ENCODE measurements at regions not wholly inside any gene's neighbourhood (a gene's known extent, or its start where the extent isn't known, plus 50 kb on each side); places are given as distances from the start of the nearest gene placed in this dataset.
"Not testable (repeated sequence)": the region's sequence is repeated elsewhere in the genome, so short reads cannot be mapped to it uniquely, and the experiment has no call there.

GRCh38 chr2:189344043-189344442 is 97.2 kb upstream of the WDR75 start:
- in situ Hi-C loops (cut with HindIII; ENCODE audit: low pct_unique_long_range_greater_than_20kb, low sequenced_read_pairs), result no loop called here
- DNase-seq (ENCODE audit: low read depth, low spot score), result no peak

- in situ Hi-C loops (cut with HindIII; ENCODE audit: low pct_unique_long_range_greater_than_20kb, low sequenced_read_pairs), result no loop called here
- DNase-seq (ENCODE audit: low read depth, low spot score), result peak; percentile 54
Measured at GRCh38 chr2:189347540-189347939, 93.7 kb upstream of the WDR75 start.

- in situ Hi-C loops (cut with HindIII; ENCODE audit: low pct_unique_long_range_greater_than_20kb, low sequenced_read_pairs), result no loop called here
- no peak for DNase-seq (ENCODE audit: low read depth, low spot score)
Measured at GRCh38 chr2:189348369-189348768, 92.9 kb upstream of the WDR75 start.

- DNase-seq (ENCODE audit: low read depth, low spot score), result no peak
- in situ Hi-C loops (cut with HindIII; ENCODE audit: low pct_unique_long_range_greater_than_20kb, low sequenced_read_pairs), result no loop called here
Measured at GRCh38 chr2:189350540-189351209, 90.6 kb upstream of the WDR75 start.

- DNase-seq (ENCODE audit: low read depth, low spot score); in situ Hi-C loops (cut with HindIII; ENCODE audit: low pct_unique_long_range_greater_than_20kb, low sequenced_read_pairs): not testable (repeated sequence)
Measured at GRCh38 chr2:189351933-189352332, 89.3 kb upstream of the WDR75 start.

GRCh38 chr2:189357375-189357774 is 83.9 kb upstream of the WDR75 start:
- DNase-seq (ENCODE audit: low read depth, low spot score); in situ Hi-C loops (cut with HindIII; ENCODE audit: low pct_unique_long_range_greater_than_20kb, low sequenced_read_pairs): not testable (repeated sequence)

GRCh38 chr2:189360861-189361260 is 80.4 kb upstream of the WDR75 start:
- in situ Hi-C loops (cut with HindIII; ENCODE audit: low pct_unique_long_range_greater_than_20kb, low sequenced_read_pairs), result no loop called here
- no peak for DNase-seq (ENCODE audit: low read depth, low spot score)

GRCh38 chr2:189362283-189362682 is 79.0 kb upstream of the WDR75 start:
- no peak for DNase-seq (ENCODE audit: low read depth, low spot score)

GRCh38 chr2:189363559-189363958 is 77.7 kb upstream of the WDR75 start:
- no peak for DNase-seq (ENCODE audit: low read depth, low spot score)
- in situ Hi-C loops (cut with HindIII; ENCODE audit: low pct_unique_long_range_greater_than_20kb, low sequenced_read_pairs), result no loop called here

More at GRCh38 chr2:189362283-189362682, 79.0 kb upstream of the WDR75 start:
- in situ Hi-C loops (cut with HindIII; ENCODE audit: low pct_unique_long_range_greater_than_20kb, low sequenced_read_pairs), result no loop called here

GRCh38 chr2:189364607-189365006 is 76.7 kb upstream of the WDR75 start:
- DNase-seq (ENCODE audit: low read depth, low spot score), result no peak
- in situ Hi-C loops (cut with HindIII; ENCODE audit: low pct_unique_long_range_greater_than_20kb, low sequenced_read_pairs), result no loop called here

- in situ Hi-C loops (cut with HindIII; ENCODE audit: low pct_unique_long_range_greater_than_20kb, low sequenced_read_pairs), result no loop called here
- no peak for DNase-seq (ENCODE audit: low read depth, low spot score)
Measured at GRCh38 chr2:189366349-189366748, 74.9 kb upstream of the WDR75 start.

- DNase-seq (ENCODE audit: low read depth, low spot score), result no peak
- in situ Hi-C loops (cut with HindIII; ENCODE audit: low pct_unique_long_range_greater_than_20kb, low sequenced_read_pairs), result no loop called here
Measured at GRCh38 chr2:189367343-189367742, 73.9 kb upstream of the WDR75 start.

GRCh38 chr2:189369566-189369965 is 71.7 kb upstream of the WDR75 start:
- in situ Hi-C loops (cut with HindIII; ENCODE audit: low pct_unique_long_range_greater_than_20kb, low sequenced_read_pairs), result no loop called here
- DNase-seq (ENCODE audit: low read depth, low spot score), result no peak

- DNase-seq (ENCODE audit: low read depth, low spot score), result no peak
- in situ Hi-C loops (cut with HindIII; ENCODE audit: low pct_unique_long_range_greater_than_20kb, low sequenced_read_pairs), result no loop called here
Measured at GRCh38 chr2:189370719-189371118, 70.6 kb upstream of the WDR75 start.

- in situ Hi-C loops (cut with HindIII; ENCODE audit: low pct_unique_long_range_greater_than_20kb, low sequenced_read_pairs), result no loop called here
- DNase-seq (ENCODE audit: low read depth, low spot score), result no peak
Measured at GRCh38 chr2:189372688-189373257, 68.5 kb upstream of the WDR75 start.

GRCh38 chr2:189374481-189374880 is 66.8 kb upstream of the WDR75 start:
- in situ Hi-C loops (cut with HindIII; ENCODE audit: low pct_unique_long_range_greater_than_20kb, low sequenced_read_pairs), result no loop called here
- no peak for DNase-seq (ENCODE audit: low read depth, low spot score)

- no peak for DNase-seq (ENCODE audit: low read depth, low spot score)
- in situ Hi-C loops (cut with HindIII; ENCODE audit: low pct_unique_long_range_greater_than_20kb, low sequenced_read_pairs), result no loop called here
Measured at GRCh38 chr2:189375842-189376241, 65.4 kb upstream of the WDR75 start.

- in situ Hi-C loops (cut with HindIII; ENCODE audit: low pct_unique_long_range_greater_than_20kb, low sequenced_read_pairs), result no loop called here
- no peak for DNase-seq (ENCODE audit: low read depth, low spot score)
Measured at GRCh38 chr2:189379287-189379630, 62.0 kb upstream of the WDR75 start.

GRCh38 chr2:189379731-189380261 is 61.5 kb upstream of the WDR75 start:
- no peak for DNase-seq (ENCODE audit: low read depth, low spot score)
- in situ Hi-C loops (cut with HindIII; ENCODE audit: low pct_unique_long_range_greater_than_20kb, low sequenced_read_pairs), result no loop called here

Measured in SK-MEL-5 (cell line).